H1 (cell line): ENCODE measurements at regions not wholly inside any gene's neighbourhood (a gene's known extent, or its start where the extent isn't known, plus 50 kb on each side); places are given as distances from the start of the nearest gene placed in this dataset.

Experiments used
- CTCF ChIA-PET: fragments of 300-600 bp; sonication (Branson Sonifier 250); formaldehyde crosslinking; loops from one replicate; lab custom pipeline; 2021; ENCODE audit not compliant: partially characterized antibody; lab: Charles Lee
- POLR2A ChIA-PET: fragments of 300-600 bp; sonication (Branson Sonifier 250); formaldehyde crosslinking; loops from one replicate; lab custom pipeline; 2021; ENCODE audit warnings: inconsistent platforms; ENCODE audit not compliant: partially characterized antibody; lab: Charles Lee
- DNase-seq, 2 experiments: peaks; one replicate each; pipeline versions ENCODE4 v3.0.0 to v3.0.0-alpha.2; 2010 to 2022; ENCODE audit warnings: low spot score in 2 of 2, low read depth in 1 of 2, mixed read lengths in 1 of 2
- FAIRE-seq: peaks from 2 replicates; lab custom pipeline; 2011; peaks lifted over from hg19 to GRCh38; lab: Jason Lieb, UNC
- H2AFZ ChIP-seq: 2 replicates; pipeline ENCODE4 v1.8.1; 2012; ENCODE audit warnings: low read length, inconsistent platforms
- H2AK5ac ChIP-seq: 2 replicates; pipeline ENCODE4 v1.6.1; 2013; ENCODE audit warnings: low read depth, low read length
- H2BK120ac ChIP-seq: replicated peaks from 2 replicates; pipeline ENCODE3; 2013; ENCODE audit warnings: low read depth, low read length, inconsistent platforms
- H2BK12ac ChIP-seq: 2 replicates; pipeline ENCODE4 v1.6.1; 2013; ENCODE audit warnings: low read depth, low read length
- H2BK15ac ChIP-seq: 2 replicates; pipeline ENCODE4 v1.6.1; 2013; ENCODE audit warnings: low read length
- H2BK20ac ChIP-seq: 2 replicates; pipeline ENCODE4 v1.6.1; 2013; ENCODE audit warnings: low read length
- H2BK5ac ChIP-seq: 2 replicates; pipeline ENCODE4 v1.6.1; 2013; ENCODE audit warnings: low read depth, low read length
- H3K14ac ChIP-seq: 2 replicates; pipeline ENCODE4 v1.6.1; 2013; ENCODE audit warnings: inconsistent platforms; ENCODE audit not compliant: insufficient read length
- H3K18ac ChIP-seq: 2 replicates; pipeline ENCODE4 v1.6.1; 2013; ENCODE audit warnings: low read length; ENCODE audit errors: extremely low read depth
- H3K23ac ChIP-seq: 2 replicates; pipeline ENCODE4 v1.6.1; 2013; ENCODE audit warnings: inconsistent platforms; ENCODE audit not compliant: insufficient read length
- H3K23me2 ChIP-seq: 2 replicates; pipeline ENCODE4 v1.6.1; 2013; ENCODE audit warnings: low read depth, low read length
- H3K27ac ChIP-seq: 2 replicates; pipeline ENCODE4 v1.6.1; 2011; ENCODE audit warnings: low read depth, low read length, inconsistent platforms
- H3K27me3 ChIP-seq, 4 experiments: replicated peaks in 1 of 4; 1 replicate in 1 of 4; 2 replicates in 3 of 4; pipeline versions ENCODE4 v1.6.1 to v1.8.1; 2011 to 2013; ENCODE audit warnings: low read length in 3 of 4, mild to moderate bottlenecking in 3 of 4, inconsistent platforms in 2 of 4, mixed read lengths in 2 of 4, moderate library complexity in 1 of 4; ENCODE audit not compliant: control insufficient read depth in 3 of 4, insufficient read depth in 3 of 4; ENCODE audit errors: extremely low read depth in 1 of 4
- H3K36me3 ChIP-seq, 4 experiments: 2 replicates each; pipeline versions ENCODE4 v1.6.1 to v1.8.1; 2011 to 2013; ENCODE audit warnings: mild to moderate bottlenecking in 4 of 4, low read length in 3 of 4, moderate library complexity in 2 of 4, control low read depth in 1 of 4, inconsistent platforms in 1 of 4; ENCODE audit not compliant: insufficient read depth in 4 of 4, control insufficient read depth in 2 of 4
- H3K4ac ChIP-seq: replicated peaks from 2 replicates; pipeline ENCODE3; 2013; ENCODE audit warnings: low read length, low read depth, mixed read lengths, inconsistent platforms; ENCODE audit not compliant: insufficient read length
- H3K4me1 ChIP-seq, 4 experiments: replicated peaks in 1 of 4; 1 replicate in 1 of 4; 2 replicates in 3 of 4; pipeline versions ENCODE4 v1.6.1 to v1.8.1; 2011 to 2013; ENCODE audit warnings: low read length in 3 of 4, inconsistent platforms in 2 of 4, mixed read lengths in 1 of 4; ENCODE audit not compliant: insufficient read depth in 4 of 4, control insufficient read depth in 3 of 4
- H3K4me2 ChIP-seq, 2 experiments: 2 replicates each; pipeline versions ENCODE4 v1.6.1 to v1.8.1; 2011 to 2013; ENCODE audit warnings: low read depth in 2 of 2, low read length in 2 of 2, control low read depth in 1 of 2, inconsistent platforms in 1 of 2, mild to moderate bottlenecking in 1 of 2; ENCODE audit not compliant: insufficient read depth in 1 of 2
- H3K4me3 ChIP-seq, 4 experiments: fragments of 200-600, 300-600 bp in 1 of 4; sonication (generic), shearing (Covaris generic), sonication (Bioruptor Twin) in 1 of 4; 2 replicates each; pipeline versions ENCODE4 v1.5.1 to v1.8.1; 2011 to 2016; ENCODE audit warnings: low read length in 4 of 4, low read depth in 3 of 4, control low read depth in 2 of 4, inconsistent platforms in 2 of 4, mild to moderate bottlenecking in 2 of 4, mixed read lengths in 1 of 4, moderate library complexity in 1 of 4; ENCODE audit not compliant: insufficient read depth in 2 of 4; ENCODE audit errors: extremely low read depth in 1 of 4
- H3K56ac ChIP-seq: replicated peaks from 2 replicates; pipeline ENCODE3; 2013; ENCODE audit warnings: low read depth, mild to moderate bottlenecking, mixed read lengths, low read length, inconsistent platforms; ENCODE audit not compliant: insufficient read length
- H3K79me1 ChIP-seq: 2 replicates; pipeline ENCODE4 v1.6.1; 2013; ENCODE audit warnings: low read depth, low read length, control low read depth
- H3K79me2 ChIP-seq, 2 experiments: 2 replicates each; pipeline versions ENCODE4 v1.6.1 to v1.8.1; 2012 to 2013; ENCODE audit warnings: low read length in 2 of 2, mild to moderate bottlenecking in 2 of 2, inconsistent platforms in 1 of 2; ENCODE audit not compliant: insufficient read depth in 2 of 2, control insufficient read depth in 1 of 2
- H3K9ac ChIP-seq, 4 experiments: replicated peaks in 1 of 4; 1 replicate in 1 of 4; 2 replicates in 3 of 4; pipeline versions ENCODE4 v1.6.1 to v1.8.1; 2011 to 2013; ENCODE audit warnings: low read depth in 3 of 4, low read length in 3 of 4, control low read depth in 2 of 4, mild to moderate bottlenecking in 2 of 4, moderate library complexity in 2 of 4, inconsistent platforms in 1 of 4; ENCODE audit errors: extremely low read depth in 1 of 4
- H3K9me3 ChIP-seq, 2 experiments: 2 replicates each; pipeline versions ENCODE4 v1.6.1 to v1.8.1; 2012 to 2013; ENCODE audit warnings: mild to moderate bottlenecking in 2 of 2, moderate library complexity in 2 of 2, control low read depth in 1 of 2, inconsistent platforms in 1 of 2, low read depth in 1 of 2, low read length in 1 of 2, mixed read lengths in 1 of 2; ENCODE audit not compliant: insufficient read depth in 2 of 2
- H4K20me1 ChIP-seq, 2 experiments: replicated peaks in 1 of 2; 2 replicates each; pipeline versions ENCODE3 to v1.8.1; 2011 to 2013; ENCODE audit warnings: inconsistent platforms in 2 of 2, low read length in 2 of 2, mild to moderate bottlenecking in 1 of 2; ENCODE audit not compliant: insufficient read depth in 2 of 2, control insufficient read depth in 1 of 2
- H4K5ac ChIP-seq: 2 replicates; pipeline ENCODE4 v1.6.1; 2013; ENCODE audit warnings: low read length, low read depth, mixed read lengths, inconsistent platforms; ENCODE audit not compliant: insufficient read length
- H4K8ac ChIP-seq: 2 replicates; pipeline ENCODE4 v1.8.0; 2013; ENCODE audit warnings: mild to moderate bottlenecking, moderate library complexity, low read length, inconsistent platforms; ENCODE audit not compliant: insufficient read depth; ENCODE audit errors: extremely low read depth
- H4K91ac ChIP-seq: replicated peaks from 2 replicates; pipeline ENCODE3; 2013; ENCODE audit warnings: low read length, mixed read lengths, inconsistent platforms; ENCODE audit not compliant: insufficient read length
- CREB1 ChIP-seq: IDR thresholded peaks from 2 replicates; pipeline ENCODE4 v1.6.1; 2012; ENCODE audit warnings: inconsistent platforms
- EZH2 ChIP-seq: fragments of 200-600 bp; sonication (generic); IDR thresholded peaks from 2 replicates; pipeline ENCODE4 v1.7.1; 2012; ENCODE audit warnings: low read depth, mild to moderate bottlenecking, moderate library complexity, low read length, inconsistent platforms; ENCODE audit not compliant: severe bottlenecking
- JUND ChIP-seq: IDR thresholded peaks from 2 replicates; pipeline ENCODE4 v1.6.1; 2011; ENCODE audit warnings: mild to moderate bottlenecking, improper control_type of control experiment, low read length
- RFX5 ChIP-seq: IDR thresholded peaks from 2 replicates; pipeline ENCODE4 v1.6.1; 2011; ENCODE audit warnings: low read depth, low read length, improper control_type of control experiment, borderline replicate concordance
- RNF2 ChIP-seq: fragments of 200-900, 300-1000 bp; sonication (generic); IDR thresholded peaks from 2 replicates; pipeline ENCODE4 v1.7.1; 2016; ENCODE audit warnings: borderline replicate concordance, low read depth, mild to moderate bottlenecking, antibody characterized with exemption, low read length; ENCODE audit not compliant: poor library complexity, severe bottlenecking; ENCODE audit errors: missing control alignments
- SAP30 ChIP-seq: fragments of 300-600 bp; sonication (generic); IDR thresholded peaks from 2 replicates; pipeline ENCODE4 v1.7.1; 2012; ENCODE audit warnings: low read length, moderate library complexity, mild to moderate bottlenecking, inconsistent platforms; ENCODE audit not compliant: insufficient read depth, insufficient replicate concordance
- SIRT6 ChIP-seq: IDR thresholded peaks from one replicate; pipeline ENCODE4 v1.7.1; 2012; ENCODE audit warnings: low read length, inconsistent platforms
- SP2 ChIP-seq: IDR thresholded peaks from 2 replicates; pipeline ENCODE4 v1.6.1; 2012; ENCODE audit warnings: mild to moderate bottlenecking, low read length, inconsistent platforms
- SP4 ChIP-seq: IDR thresholded peaks from 2 replicates; pipeline ENCODE4 v1.6.1; 2012; ENCODE audit warnings: low read length, inconsistent platforms
- TBP ChIP-seq: IDR thresholded peaks from 2 replicates; pipeline ENCODE4 v1.6.1; 2011; ENCODE audit warnings: low read depth, low read length, improper control_type of control experiment
- TCF12 ChIP-seq: IDR thresholded peaks from 2 replicates; pipeline ENCODE4 v1.6.1; 2011; ENCODE audit warnings: low read depth, mild to moderate bottlenecking, low read length
- TEAD4 ChIP-seq: IDR thresholded peaks from 2 replicates; pipeline ENCODE4 v1.6.1; 2012; ENCODE audit warnings: low read depth, low read length, inconsistent platforms, mixed read lengths
- WGBS, 2 experiments: shearing (Covaris generic) in 1 of 2; methylation state at CpG; one replicate each; pipeline versions ENCODE4 v1.1.6 to v1.1.7; 2013 to 2015; ENCODE audit warnings: low lambda C conversion rate in 2 of 2, mixed read lengths in 2 of 2, inconsistent platforms in 1 of 2, low coverage in 1 of 2, missing lambda C conversion rate in 1 of 2; ENCODE audit not compliant: insufficient replicate concordance in 2 of 2, insufficient coverage in 1 of 2, insufficient read length in 1 of 2; ENCODE audit errors: extremely low coverage in 1 of 2, missing lambda C conversion rate in 1 of 2; 5-methylcytosine and 5-hydroxymethylcytosine counted together
- TF ChIP-seq, protein P1 (sequence below): IDR thresholded peaks from 2 replicates; pipeline ENCODE4 v1.6.1; 2012; ENCODE audit warnings: low read length, inconsistent platforms

DNA sequence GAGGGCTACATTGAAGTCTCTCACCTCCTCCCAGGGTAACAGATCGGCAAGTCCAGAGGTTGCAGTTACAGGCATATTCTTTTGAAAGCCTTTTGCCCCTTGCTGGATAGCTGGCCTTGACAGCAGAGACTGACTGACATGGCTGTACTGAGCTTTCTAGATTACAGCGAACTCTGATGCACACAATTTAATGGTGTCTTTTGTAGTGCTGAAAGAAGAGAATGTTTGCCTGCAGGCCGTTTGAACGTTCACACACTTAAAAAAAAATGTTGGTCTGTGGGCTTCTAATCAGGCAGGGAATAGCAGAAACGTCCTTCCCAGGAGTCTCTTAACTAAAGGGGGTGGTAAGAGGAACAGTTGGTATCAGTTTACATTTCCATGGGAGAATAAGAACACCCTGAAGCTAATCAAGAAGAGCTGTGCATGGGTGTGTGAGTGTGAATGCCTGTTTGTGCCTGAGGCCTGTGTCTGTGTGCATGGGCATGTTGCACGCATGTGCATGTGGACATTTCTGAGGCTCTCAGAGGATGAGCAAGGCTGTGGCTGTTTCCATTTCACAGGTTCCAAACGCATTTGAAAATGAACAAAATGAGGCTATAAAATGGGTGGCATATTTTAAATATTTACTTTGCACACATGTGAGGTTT, 213.9 kb upstream of the SSTR4 start:
- Histone ChIP-seq H2BK12ac (no peak overlapping the region), H3K14ac (no peak overlapping the region), H3K9ac (no peak overlapping the region), H2BK20ac (no peak overlapping the region), H2BK5ac (no peak overlapping the region), H3K23me2 (no peaks in the 10 kb centered on the region), H3K4ac (no peak overlapping the region), H2BK15ac (no peak overlapping the region; the same call in 1 of the 2 replicates), H3K23ac (no peak overlapping the region), H4K20me1 (no peaks in the 10 kb centered on the region), H4K8ac (no peak overlapping the region), H2BK120ac (no peak overlapping the region), H4K91ac (no peak overlapping the region), H3K36me3 (no peaks in the 10 kb centered on the region), H3K79me2 (no peaks in the 10 kb centered on the region), H4K5ac (no peak overlapping the region), H2AK5ac (no peak overlapping the region), H3K56ac (no peak overlapping the region), H3K4me1 (no peaks in the 10 kb centered on the region), H3K79me1 (no peaks in the 10 kb centered on the region), H3K9me3 (no peaks in the 10 kb centered on the region), H3K4me3 (no peak overlapping the region), H2AFZ (no peak overlapping the region), H3K18ac (no peak overlapping the region; the same call in 1 of the 2 replicates), H3K27me3 (0 out of 7 replicates have a peak, but pooled peaks cover 0 to 2% (median 0%) of the 10 kb centered on the region in 4 experiments), H3K4me2 (no peak overlapping the region), H3K27ac (no peak overlapping the region)
- ChIA-PET POLR2A (no interaction called here), CTCF (interaction anchor here (1.5 kb wide), 1 partner anchor 31 kb away, joined by 6 read pairs; no protein-coding TSS in a partner anchor)
- FAIRE-seq (no peak), DNase-seq (no peak)
- 85% methylated on average over 7 of the region's 7 CpGs; no CpG with 5 or more reads in 1 of the 2 experiments for WGBS, 2 experiments
- no peak for TF ChIP-seq SAP30
- no peak for TF ChIP-seq CREB1
- no peak for TF ChIP-seq RFX5
- TF ChIP-seq, protein P1, sequence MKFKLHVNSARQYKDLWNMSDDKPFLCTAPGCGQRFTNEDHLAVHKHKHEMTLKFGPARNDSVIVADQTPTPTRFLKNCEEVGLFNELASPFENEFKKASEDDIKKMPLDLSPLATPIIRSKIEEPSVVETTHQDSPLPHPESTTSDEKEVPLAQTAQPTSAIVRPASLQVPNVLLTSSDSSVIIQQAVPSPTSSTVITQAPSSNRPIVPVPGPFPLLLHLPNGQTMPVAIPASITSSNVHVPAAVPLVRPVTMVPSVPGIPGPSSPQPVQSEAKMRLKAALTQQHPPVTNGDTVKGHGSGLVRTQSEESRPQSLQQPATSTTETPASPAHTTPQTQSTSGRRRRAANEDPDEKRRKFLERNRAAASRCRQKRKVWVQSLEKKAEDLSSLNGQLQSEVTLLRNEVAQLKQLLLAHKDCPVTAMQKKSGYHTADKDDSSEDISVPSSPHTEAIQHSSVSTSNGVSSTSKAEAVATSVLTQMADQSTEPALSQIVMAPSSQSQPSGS: no peak
- no peak for TF ChIP-seq RNF2
- no peak for TF ChIP-seq TCF12
- TF ChIP-seq SP4: no peak
- no peak for TF ChIP-seq JUND
- TF ChIP-seq SP2: no peak
- no peak for TF ChIP-seq EZH2
- no peak for TF ChIP-seq SIRT6
- TF ChIP-seq TEAD4: no peak
- no peak for TF ChIP-seq TBP
